Activated CD8-positive, alpha-beta memory T cell treated with anti-CD3 and anti-CD28 coated beads, Interleukin-2, amount 10 ng/mL, durations not matched to agents 7 days and 5 days (primary cell): ENCODE measurements at regions not wholly inside any gene's neighbourhood (a gene's known extent, or its start where the extent isn't known, plus 50 kb on each side); places are given as distances from the start of the nearest gene placed in this dataset.

Experiments
- ATAC-seq: fragments of 150-1000 bp; cut with Tn5 transposase; one replicate; pipeline ENCODE4 v1.10.0; 2021; ENCODE audit warnings: moderate library complexity
- CTCF ChIA-PET: fragments of 350-600 bp; sonication (Branson Sonifier 250); formaldehyde crosslinking; loops from one replicate; lab custom pipeline; 2021; ENCODE audit warnings: antibody characterized with exemption; lab: Charles Lee
- DNase-seq: peaks from one replicate; pipeline ENCODE4 v3.0.0-alpha.2; 2020
- H3K27ac Mint-ChIP-seq: one replicate; pipeline ENCODE4 v1.8.0; 2021; ENCODE audit warnings: mild to moderate bottlenecking, mixed read lengths
- H3K27me3 Mint-ChIP-seq: one replicate; pipeline ENCODE4 v1.8.0; 2021; ENCODE audit warnings: mixed read lengths
- H3K36me3 Mint-ChIP-seq: one replicate; pipeline ENCODE4 v1.8.0; 2021; ENCODE audit warnings: mild to moderate bottlenecking, mixed read lengths
- H3K4me1 Mint-ChIP-seq: one replicate; pipeline ENCODE4 v1.8.0; 2021; ENCODE audit warnings: mixed read lengths
- H3K4me3 Mint-ChIP-seq: one replicate; pipeline ENCODE4 v1.8.0; 2021; ENCODE audit warnings: mild to moderate bottlenecking, moderate library complexity, mixed read lengths
- H3K9me3 Mint-ChIP-seq: one replicate; pipeline ENCODE4 v1.8.0; 2022; ENCODE audit warnings: low read depth, mixed read lengths

DNA sequence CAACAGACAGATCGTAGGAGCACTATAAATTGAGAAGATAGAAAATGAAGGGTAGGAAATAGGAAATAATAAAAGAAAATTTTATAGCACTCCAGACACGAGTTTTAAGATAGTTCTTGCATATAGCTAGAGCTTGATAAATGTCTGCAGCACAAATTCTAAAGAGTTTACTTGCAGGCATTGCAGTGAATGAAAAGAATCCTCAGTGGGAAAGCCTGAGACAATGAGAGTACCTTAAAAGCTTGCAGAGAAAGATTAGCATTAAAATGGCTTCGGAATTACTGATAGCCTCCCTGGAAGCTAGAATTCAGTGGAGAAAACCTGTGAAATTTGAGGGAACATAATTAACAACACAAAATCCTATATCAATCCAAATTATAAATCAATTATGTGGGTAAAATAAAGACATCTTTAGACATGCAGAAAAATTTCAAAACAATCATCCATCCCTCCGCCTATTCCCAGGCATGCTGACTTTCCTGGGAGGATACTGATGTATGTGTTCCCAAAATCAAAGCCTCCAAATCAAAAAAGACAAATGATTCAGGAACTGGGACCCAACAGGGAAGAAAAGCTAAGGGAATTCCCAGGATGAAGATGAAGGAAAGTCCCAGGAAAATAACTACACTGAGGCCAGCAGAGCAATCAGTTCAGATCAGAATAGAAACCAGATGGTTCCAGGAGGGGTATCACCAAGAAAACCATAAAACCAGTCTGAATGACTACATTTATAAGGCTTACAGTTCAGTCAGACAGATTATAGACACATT lies 305.9 kb upstream of the USP25 start:
- Mint-ChIP-seq H3K4me1 (peaks cover 16% of the 10 kb centered on the region), H3K9me3 (no peaks in the 10 kb centered on the region), H3K36me3 (no peaks in the 10 kb centered on the region), H3K27ac (no peak overlapping the region), H3K27me3 (peaks cover 1% of the 10 kb centered on the region), H3K4me3 (no peak overlapping the region)
- no peak for ATAC-seq
- DNase-seq = no peak
- CTCF ChIA-PET = no interaction called here

DNA sequence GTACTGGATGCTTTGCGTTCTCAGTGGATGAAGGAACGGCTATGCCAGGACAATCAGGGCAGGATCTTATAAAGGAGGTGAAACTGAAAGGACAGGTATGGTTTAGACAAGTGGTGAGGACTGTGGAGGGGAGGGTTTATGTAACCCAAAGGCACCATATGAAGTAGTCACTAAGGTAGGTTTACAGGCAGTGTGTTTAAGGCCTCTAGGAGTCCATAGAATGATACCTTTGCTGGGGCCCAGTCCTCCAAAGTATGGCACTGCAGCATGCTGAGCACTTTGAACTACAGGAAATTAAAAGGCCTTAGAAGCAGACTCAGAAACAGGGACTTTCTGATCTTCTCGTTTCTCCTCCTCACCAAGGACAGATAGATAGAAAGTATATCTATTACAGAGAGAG lies 304.7 kb upstream of the USP25 start:
- CTCF ChIA-PET = no interaction called here
- no peak for ATAC-seq

DNA sequence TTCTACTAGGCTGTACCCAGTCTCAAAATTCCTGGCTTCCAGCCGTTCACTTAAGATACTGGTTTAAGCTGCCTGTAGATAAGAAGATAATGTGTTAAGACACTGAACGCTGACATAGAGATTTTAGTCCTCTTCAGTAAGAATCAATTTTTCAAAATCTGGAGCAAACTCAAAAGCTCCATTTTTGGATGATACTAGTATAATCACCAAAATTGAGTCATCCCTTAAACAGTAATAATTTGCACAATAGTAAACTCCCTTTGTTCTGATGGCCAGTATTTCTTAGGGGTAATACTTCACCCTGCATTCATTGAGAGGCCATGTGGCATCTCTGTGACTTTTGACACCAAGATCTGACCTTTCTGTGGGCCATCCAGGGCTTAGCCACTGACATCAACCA lies 299.8 kb upstream of the USP25 start:
- H3K9me3 Mint-ChIP-seq = peaks cover 3% of the 10 kb centered on the region
- DNase-seq (no peak), ATAC-seq (no peak)
- no peak overlapping the region for H3K27ac Mint-ChIP-seq
- CTCF ChIA-PET = no interaction called here
- no peaks in the 10 kb centered on the region for H3K36me3 Mint-ChIP-seq
- peaks cover under 1% of the 10 kb centered on the region for H3K4me1 Mint-ChIP-seq
- no peak overlapping the region for H3K4me3 Mint-ChIP-seq
- H3K27me3 Mint-ChIP-seq = no peaks in the 10 kb centered on the region

More for the DNA sequence above, 304.7 kb upstream of the USP25 start:
- peaks cover 16% of the 10 kb centered on the region for H3K4me1 Mint-ChIP-seq
- no peaks in the 10 kb centered on the region for H3K27me3 Mint-ChIP-seq
- H3K9me3 Mint-ChIP-seq = no peaks in the 10 kb centered on the region
- no peak overlapping the region for H3K4me3 Mint-ChIP-seq
- no peak for DNase-seq
- H3K36me3 Mint-ChIP-seq = no peaks in the 10 kb centered on the region
- no peak overlapping the region for H3K27ac Mint-ChIP-seq

DNA sequence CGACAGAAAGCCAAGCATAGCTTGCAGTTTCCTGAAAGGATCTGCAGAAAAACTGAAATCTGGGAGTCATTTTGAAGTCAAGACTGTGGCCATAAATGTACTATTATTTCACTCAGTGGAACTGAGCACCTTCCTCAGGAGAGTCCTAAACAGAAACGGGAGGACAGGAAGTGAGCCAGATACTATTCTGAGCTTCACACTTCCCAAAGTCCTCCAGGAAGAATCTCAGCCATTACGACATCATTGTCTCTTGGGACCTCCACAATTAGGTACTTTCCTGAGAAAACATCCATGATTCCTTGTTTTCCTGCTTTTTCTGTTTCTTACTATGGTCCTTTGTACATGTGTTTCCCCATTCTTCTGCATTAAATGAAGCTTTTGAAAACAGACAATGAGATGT lies 299.2 kb upstream of the USP25 start:
- Mint-ChIP-seq H3K4me3 (no peak overlapping the region), H3K27ac (no peak overlapping the region), H3K4me1 (no peaks in the 10 kb centered on the region), H3K27me3 (no peaks in the 10 kb centered on the region), H3K9me3 (peaks cover 3% of the 10 kb centered on the region), H3K36me3 (no peaks in the 10 kb centered on the region)
- DNase-seq (no peak), ATAC-seq (no peak)
- CTCF ChIA-PET = no interaction called here

GRCh38 chr21:15431053-15431452 lies 298.7 kb upstream of the USP25 start:
- Mint-ChIP-seq H3K4me1 (no peaks in the 10 kb centered on the region), H3K27ac (no peak overlapping the region), H3K4me3 (no peak overlapping the region), H3K9me3 (peaks cover 3% of the 10 kb centered on the region), H3K27me3 (no peaks in the 10 kb centered on the region), H3K36me3 (no peaks in the 10 kb centered on the region)
- no peak for DNase-seq
- ATAC-seq = no peak
- CTCF ChIA-PET = no interaction called here

- ATAC-seq (no peak), DNase-seq (no peak)
- Mint-ChIP-seq H3K36me3 (no peaks in the 10 kb centered on the region), H3K4me3 (no peak overlapping the region), H3K4me1 (peaks cover 4% of the 10 kb centered on the region), H3K27me3 (no peaks in the 10 kb centered on the region), H3K27ac (no peak overlapping the region), H3K9me3 (peaks cover 3% of the 10 kb centered on the region)
- CTCF ChIA-PET = no interaction called here
Measured at GRCh38 chr21:15433091-15433490, 296.7 kb upstream of the USP25 start.

DNA sequence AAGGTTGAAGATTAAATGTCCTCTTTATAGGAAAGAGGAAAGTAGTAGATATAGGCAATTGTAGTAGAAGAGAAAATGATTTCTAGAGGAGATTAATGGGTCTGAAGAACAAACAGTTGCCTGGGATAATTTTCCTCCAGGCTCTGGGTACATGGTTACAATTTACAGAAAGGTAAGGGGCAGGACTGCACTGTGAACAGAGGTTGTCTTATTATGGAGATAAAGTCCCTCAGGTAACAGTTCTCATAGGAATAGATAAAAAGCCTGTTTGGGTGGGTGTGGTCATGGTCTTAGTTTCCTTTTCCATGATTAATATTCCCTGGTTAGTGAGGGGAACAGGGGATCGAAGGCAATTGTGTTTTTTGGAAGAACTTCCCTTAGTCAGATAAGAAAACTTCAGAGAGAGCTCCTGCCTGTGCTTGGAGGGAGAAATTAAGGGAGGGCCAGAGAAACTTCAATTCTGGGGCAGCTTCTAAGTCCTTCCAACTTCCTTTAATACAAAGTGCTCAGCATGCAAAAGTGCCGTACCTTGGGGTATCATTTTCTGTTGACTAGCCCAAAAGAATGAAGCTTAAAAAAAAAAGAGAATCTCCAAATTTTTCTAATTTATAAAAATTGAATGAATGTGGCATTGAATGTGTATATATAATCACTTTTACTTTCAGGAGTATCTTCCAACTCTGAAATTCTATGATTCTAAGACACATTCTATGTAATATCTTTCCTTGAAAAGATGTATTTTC lies 295.4 kb upstream of the USP25 start:
- DNase-seq = no peak
- peaks cover 3% of the 10 kb centered on the region for H3K9me3 Mint-ChIP-seq
- peaks cover 7% of the 10 kb centered on the region for H3K4me1 Mint-ChIP-seq
- no peak overlapping the region for H3K4me3 Mint-ChIP-seq
- ATAC-seq = no peak
- no peaks in the 10 kb centered on the region for H3K27me3 Mint-ChIP-seq
- no peak overlapping the region for H3K27ac Mint-ChIP-seq
- CTCF ChIA-PET = no interaction called here
- no peaks in the 10 kb centered on the region for H3K36me3 Mint-ChIP-seq

DNA sequence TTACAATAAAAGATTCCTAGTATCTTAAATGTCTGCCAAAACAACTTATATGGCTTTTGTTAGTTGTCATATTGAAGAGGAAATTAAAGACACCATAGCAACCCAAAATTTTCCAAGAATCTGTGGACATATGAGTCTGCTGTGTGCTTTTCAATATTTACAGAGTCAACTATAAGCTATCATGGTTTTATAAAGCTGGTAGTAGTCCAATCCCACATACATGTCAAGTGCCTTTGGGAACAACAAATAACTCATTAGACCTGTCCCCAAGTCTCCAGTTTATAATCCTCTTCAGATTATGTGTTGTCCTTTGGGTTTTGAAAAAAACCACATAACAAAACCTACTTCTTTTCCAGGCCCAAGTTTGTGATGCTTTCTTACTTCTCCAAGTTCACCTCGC lies 293.8 kb upstream of the USP25 start:
- H3K27me3 Mint-ChIP-seq = no peaks in the 10 kb centered on the region
- peaks cover 3% of the 10 kb centered on the region for H3K9me3 Mint-ChIP-seq
- CTCF ChIA-PET = interaction anchor here (0.6 to 0.7 kb wide), 2 partner anchors 86 to 546 kb away, joined by 4 read pairs; no protein-coding TSS in a partner anchor
- no peak overlapping the region for H3K4me3 Mint-ChIP-seq
- H3K36me3 Mint-ChIP-seq = no peaks in the 10 kb centered on the region
- ATAC-seq = no peak
- no peak overlapping the region for H3K27ac Mint-ChIP-seq
- peaks cover 10% of the 10 kb centered on the region for H3K4me1 Mint-ChIP-seq
- no peak for DNase-seq

DNA sequence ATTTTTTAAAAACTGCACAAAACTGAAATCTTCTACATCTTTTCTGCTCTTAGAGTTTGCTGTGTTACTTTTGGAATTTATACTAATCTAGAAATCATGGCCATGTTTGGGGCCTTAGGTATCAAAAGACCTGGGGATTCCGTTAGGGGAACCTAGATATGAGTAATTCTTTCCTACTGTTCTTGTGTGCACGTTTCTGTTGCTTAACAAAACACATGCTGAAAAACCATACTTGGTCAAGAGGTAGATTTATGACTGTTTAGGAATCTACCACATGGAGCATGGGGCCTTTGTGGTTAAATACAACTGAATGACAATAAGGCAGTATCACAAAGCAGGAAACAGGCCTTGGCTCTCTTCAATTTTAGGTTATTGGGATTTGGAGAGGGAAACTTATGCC lies 291.9 kb upstream of the USP25 start:
- CTCF ChIA-PET = no interaction called here
- ATAC-seq = peak; percentile 60
- Mint-ChIP-seq H3K9me3 (peaks cover 3% of the 10 kb centered on the region), H3K4me1 (peaks cover 11% of the 10 kb centered on the region), H3K36me3 (no peaks in the 10 kb centered on the region), H3K4me3 (no peak overlapping the region), H3K27ac (no peak overlapping the region), H3K27me3 (no peaks in the 10 kb centered on the region)
- DNase-seq = no peak

DNA sequence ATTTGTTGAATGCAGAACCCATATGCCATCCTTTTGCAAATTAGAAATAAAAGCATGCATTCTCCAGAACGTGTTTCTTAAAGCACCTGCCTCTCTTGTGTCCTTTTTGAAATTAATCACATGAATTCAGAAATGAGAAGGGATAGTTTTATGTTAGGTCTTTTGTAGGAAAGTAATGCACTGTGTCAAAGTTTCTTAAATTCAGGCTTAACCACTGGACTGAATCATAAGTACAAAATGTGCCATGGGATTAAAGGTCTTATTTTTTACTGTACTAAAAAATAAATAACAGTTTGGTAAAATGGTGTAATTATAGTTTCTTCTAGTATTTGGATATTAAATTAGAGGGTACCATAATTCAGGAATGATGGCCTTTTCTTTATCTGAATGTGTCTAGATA lies 290.1 kb upstream of the USP25 start:
- peaks cover 11% of the 10 kb centered on the region for H3K4me1 Mint-ChIP-seq
- CTCF ChIA-PET = interaction anchor here (0.7 kb wide), 1 partner anchor 148 kb away, joined by 3 read pairs; no protein-coding TSS in a partner anchor
- no peak overlapping the region for H3K4me3 Mint-ChIP-seq
- no peaks in the 10 kb centered on the region for H3K9me3 Mint-ChIP-seq
- no peaks in the 10 kb centered on the region for H3K36me3 Mint-ChIP-seq
- no peak overlapping the region for H3K27ac Mint-ChIP-seq
- no peak for ATAC-seq
- no peak for DNase-seq
- H3K27me3 Mint-ChIP-seq = no peaks in the 10 kb centered on the region

DNA sequence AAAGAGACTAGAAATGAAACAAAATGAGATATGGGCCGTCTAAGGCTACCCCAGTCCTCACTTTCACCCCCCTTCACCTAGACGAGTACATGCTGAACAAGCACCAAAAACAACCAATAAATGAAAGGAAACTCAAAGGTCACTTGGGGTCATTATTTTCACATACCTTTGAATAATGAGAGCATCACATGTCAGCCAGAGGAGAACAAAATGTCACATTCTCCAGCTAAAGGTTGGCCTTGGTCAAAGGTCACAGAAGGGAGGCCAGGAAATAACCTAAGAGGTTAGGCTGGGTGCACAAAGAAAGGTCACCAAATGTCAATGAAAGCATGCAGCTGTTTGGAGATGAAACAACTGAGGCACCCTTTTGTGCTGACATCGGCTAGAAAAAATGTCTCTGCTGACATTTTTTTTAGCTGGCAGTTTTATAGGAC lies 288.7 kb upstream of the USP25 start:
- Mint-ChIP-seq H3K4me1 (peaks cover 11% of the 10 kb centered on the region), H3K27me3 (no peaks in the 10 kb centered on the region), H3K27ac (no peak overlapping the region), H3K9me3 (no peaks in the 10 kb centered on the region), H3K36me3 (no peaks in the 10 kb centered on the region), H3K4me3 (no peak overlapping the region)
- DNase-seq = no peak
- CTCF ChIA-PET = no interaction called here
- no peak for ATAC-seq

GRCh38 chr21:15441992-15442391 lies 287.8 kb upstream of the USP25 start:
- CTCF ChIA-PET = no interaction called here
- no peak overlapping the region for H3K4me3 Mint-ChIP-seq
- no peaks in the 10 kb centered on the region for H3K36me3 Mint-ChIP-seq
- H3K27ac Mint-ChIP-seq = no peak overlapping the region
- H3K27me3 Mint-ChIP-seq = no peaks in the 10 kb centered on the region
- no peak for ATAC-seq
- peaks cover 11% of the 10 kb centered on the region for H3K4me1 Mint-ChIP-seq
- no peaks in the 10 kb centered on the region for H3K9me3 Mint-ChIP-seq
- DNase-seq = no peak

GRCh38 chr21:15442743-15443469 lies 286.9 kb upstream of the USP25 start:
- CTCF ChIA-PET = no interaction called here
- no peaks in the 10 kb centered on the region for H3K36me3 Mint-ChIP-seq
- DNase-seq (no peak), ATAC-seq (no peak)
- no peaks in the 10 kb centered on the region for H3K9me3 Mint-ChIP-seq
- H3K4me3 Mint-ChIP-seq = no peak overlapping the region
- H3K27me3 Mint-ChIP-seq = no peaks in the 10 kb centered on the region
- peaks cover 9% of the 10 kb centered on the region for H3K4me1 Mint-ChIP-seq
- H3K27ac Mint-ChIP-seq = no peak overlapping the region
